ENCODE measurements at regions not wholly inside any gene's neighbourhood (a gene's known extent, or its start where the extent isn't known, plus 50 kb on each side); places are given as distances from the start of the nearest gene placed in this dataset.

DNA sequence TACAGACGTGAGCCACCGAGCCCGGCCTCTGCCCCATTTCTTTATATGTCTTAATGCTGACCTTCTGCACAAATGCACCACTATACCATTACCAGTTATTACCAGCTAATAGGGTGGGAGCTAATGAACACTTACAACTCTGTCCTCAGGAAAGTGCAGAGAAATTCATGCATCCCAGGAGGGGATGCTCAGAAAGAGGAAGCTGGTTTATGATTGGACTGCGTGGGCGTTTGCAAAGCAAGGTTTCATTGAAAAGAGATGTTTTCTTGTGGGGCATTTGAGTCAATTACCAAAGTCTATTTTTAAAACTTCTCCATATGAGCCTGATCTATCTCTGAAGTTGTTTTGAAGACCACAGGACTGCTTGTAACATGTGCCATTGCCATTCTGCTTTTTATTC, 417.7 kb upstream of the CELF2 start:
- no peak for FAIRE-seq
- H3K27ac ChIP-seq (ENCODE audit: low read depth, low read length): no peak overlapping the region
- H3K36me3 ChIP-seq (ENCODE audit: insufficient read depth, low read length): no peaks in the 10 kb centered on the region
- Mint-ChIP-seq H3K36me3 (ENCODE audit: low read depth, unreplicated experiment) (no peaks in the 10 kb centered on the region), H3K4me1 (ENCODE audit: low read depth, unreplicated experiment) (peaks cover 4% of the 10 kb centered on the region), H3K4me3 (ENCODE audit: unreplicated experiment) (no peak overlapping the region), H3K9me3 (ENCODE audit: unreplicated experiment) (peaks cover 2% of the 10 kb centered on the region), H3K27me3 (ENCODE audit: low read depth, unreplicated experiment) (peaks cover 4% of the 10 kb centered on the region), H3K27ac (ENCODE audit: unreplicated experiment) (no peak overlapping the region)
- TF ChIP-seq EZH2 (IDR thresholded peaks at IDR 0.05; ENCODE audit: insufficient read depth, low read length): no peak
- TF ChIP-seq, protein P1, sequence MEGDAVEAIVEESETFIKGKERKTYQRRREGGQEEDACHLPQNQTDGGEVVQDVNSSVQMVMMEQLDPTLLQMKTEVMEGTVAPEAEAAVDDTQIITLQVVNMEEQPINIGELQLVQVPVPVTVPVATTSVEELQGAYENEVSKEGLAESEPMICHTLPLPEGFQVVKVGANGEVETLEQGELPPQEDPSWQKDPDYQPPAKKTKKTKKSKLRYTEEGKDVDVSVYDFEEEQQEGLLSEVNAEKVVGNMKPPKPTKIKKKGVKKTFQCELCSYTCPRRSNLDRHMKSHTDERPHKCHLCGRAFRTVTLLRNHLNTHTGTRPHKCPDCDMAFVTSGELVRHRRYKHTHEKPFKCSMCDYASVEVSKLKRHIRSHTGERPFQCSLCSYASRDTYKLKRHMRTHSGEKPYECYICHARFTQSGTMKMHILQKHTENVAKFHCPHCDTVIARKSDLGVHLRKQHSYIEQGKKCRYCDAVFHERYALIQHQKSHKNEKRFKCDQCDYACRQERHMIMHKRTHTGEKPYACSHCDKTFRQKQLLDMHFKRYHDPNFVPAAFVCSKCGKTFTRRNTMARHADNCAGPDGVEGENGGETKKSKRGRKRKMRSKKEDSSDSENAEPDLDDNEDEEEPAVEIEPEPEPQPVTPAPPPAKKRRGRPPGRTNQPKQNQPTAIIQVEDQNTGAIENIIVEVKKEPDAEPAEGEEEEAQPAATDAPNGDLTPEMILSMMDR (IDR thresholded peaks at IDR 0.05; ENCODE audit: insufficient read depth, low read depth, low read length): no peak
- no peak overlapping the region for H3K9ac ChIP-seq (ENCODE audit: low read length)
- no peak overlapping the region for H3K4me3 ChIP-seq (ENCODE audit: insufficient read depth, low read depth, low read length)
- no peak overlapping the region for H3K4me2 ChIP-seq (ENCODE audit: low read length)
- H3K27me3 ChIP-seq (ENCODE audit: insufficient read depth, low read length): peaks cover 4% of the 10 kb centered on the region
- no peaks in the 10 kb centered on the region for H3K9me3 ChIP-seq (ENCODE audit: insufficient read depth, low read depth, low read length)
- H3K79me2 ChIP-seq (ENCODE audit: insufficient read depth, low read length): no peaks in the 10 kb centered on the region
- no peak for DNase-seq (ENCODE audit: low read depth)
- no peaks in the 10 kb centered on the region for H4K20me1 ChIP-seq (ENCODE audit: insufficient read depth, low read length)
- no peak overlapping the region for H2AFZ ChIP-seq (ENCODE audit: low read depth, low read length)
- no peaks in the 10 kb centered on the region for H3K4me1 ChIP-seq (ENCODE audit: insufficient read depth, low read length)

DNA sequence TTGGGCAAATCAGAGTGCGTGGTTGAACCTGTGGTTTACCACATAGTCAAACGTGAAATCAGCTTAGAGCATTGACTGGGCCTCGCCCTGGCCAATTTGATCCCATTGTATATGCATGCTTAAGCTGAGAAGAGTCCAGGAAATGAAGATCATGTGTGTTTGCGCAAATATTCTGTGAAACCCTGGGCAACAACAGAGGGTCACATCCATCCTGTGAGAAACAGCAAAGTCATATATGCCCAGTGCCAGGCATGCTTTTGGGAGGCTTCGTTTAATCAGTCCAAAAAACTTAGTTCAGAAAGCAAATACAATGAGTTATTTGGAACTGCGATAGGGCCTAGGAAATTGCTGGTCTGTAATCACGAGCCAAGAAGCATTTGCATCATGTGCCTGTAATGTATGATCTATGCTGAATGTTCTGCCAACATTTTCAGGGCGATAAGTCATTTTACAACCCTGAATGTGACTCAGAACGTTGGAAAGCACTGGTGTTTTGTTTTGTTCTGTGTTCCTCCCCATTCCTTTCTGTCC, 412.1 kb upstream of the CELF2 start:
- Histone ChIP-seq H3K4me2 (ENCODE audit: low read length) (peak overlapping the region; percentile 32), H3K9me3 (ENCODE audit: insufficient read depth, low read depth, low read length) (no peaks in the 10 kb centered on the region), H3K79me2 (ENCODE audit: insufficient read depth, low read length) (no peaks in the 10 kb centered on the region), H3K27ac (ENCODE audit: low read depth, low read length) (peak overlapping the region; percentile 66), H3K4me3 (ENCODE audit: insufficient read depth, low read depth, low read length) (no peak overlapping the region), H3K27me3 (ENCODE audit: insufficient read depth, low read length) (no peaks in the 10 kb centered on the region), H3K4me1 (ENCODE audit: insufficient read depth, low read length) (peaks cover 6% of the 10 kb centered on the region), H3K36me3 (ENCODE audit: insufficient read depth, low read length) (no peaks in the 10 kb centered on the region), H4K20me1 (ENCODE audit: insufficient read depth, low read length) (no peaks in the 10 kb centered on the region), H3K9ac (ENCODE audit: low read length) (peak overlapping the region; percentile 41), H2AFZ (ENCODE audit: low read depth, low read length) (peak overlapping the region; percentile 33)
- Mint-ChIP-seq H3K36me3 (ENCODE audit: low read depth, unreplicated experiment) (no peaks in the 10 kb centered on the region), H3K4me1 (ENCODE audit: low read depth, unreplicated experiment) (no peaks in the 10 kb centered on the region), H3K27me3 (ENCODE audit: low read depth, unreplicated experiment) (peaks cover 4% of the 10 kb centered on the region), H3K4me3 (ENCODE audit: unreplicated experiment) (no peak overlapping the region), H3K9me3 (ENCODE audit: unreplicated experiment) (no peaks in the 10 kb centered on the region), H3K27ac (ENCODE audit: unreplicated experiment) (no peak overlapping the region)
- TF ChIP-seq, protein P1 (IDR thresholded peaks at IDR 0.05; ENCODE audit: insufficient read depth, low read depth, low read length): no peak
- TF ChIP-seq EZH2 (IDR thresholded peaks at IDR 0.05; ENCODE audit: insufficient read depth, low read length): no peak
- peak; percentile 77 for FAIRE-seq
- DNase-seq (ENCODE audit: low read depth): peak; percentile 89

DNA sequence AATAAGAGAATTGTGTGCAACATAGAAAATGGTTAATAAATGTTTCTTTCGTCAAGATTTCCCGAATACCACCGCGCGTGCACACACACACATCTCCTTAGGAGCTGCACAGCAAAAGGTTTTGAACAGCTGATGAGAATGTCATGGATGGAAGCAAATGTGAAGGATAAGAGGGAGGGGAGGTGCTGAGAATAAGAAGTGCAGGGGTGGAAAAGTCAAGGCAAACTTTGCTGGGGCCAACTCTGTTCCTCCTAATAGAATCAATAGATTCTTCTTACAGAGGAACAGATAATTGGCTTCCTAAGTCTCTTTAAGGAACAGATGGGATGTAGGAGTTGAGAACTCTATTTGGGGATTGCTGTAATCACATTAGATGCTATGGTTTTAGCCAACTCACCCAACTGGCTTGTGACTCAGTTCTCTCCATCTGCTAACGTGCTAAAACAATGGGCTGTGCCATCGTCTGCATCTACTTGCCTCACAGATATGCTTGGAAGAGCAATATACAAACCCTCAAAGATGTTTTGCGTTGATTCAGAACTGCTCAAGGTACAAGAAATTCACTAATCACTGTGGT, 408.2 kb upstream of the CELF2 start:
- Mint-ChIP-seq H3K4me3 (ENCODE audit: unreplicated experiment) (no peak overlapping the region), H3K4me1 (ENCODE audit: low read depth, unreplicated experiment) (peaks cover 2% of the 10 kb centered on the region), H3K27me3 (ENCODE audit: low read depth, unreplicated experiment) (peaks cover 4% of the 10 kb centered on the region), H3K27ac (ENCODE audit: unreplicated experiment) (no peak overlapping the region), H3K9me3 (ENCODE audit: unreplicated experiment) (no peaks in the 10 kb centered on the region), H3K36me3 (ENCODE audit: low read depth, unreplicated experiment) (no peaks in the 10 kb centered on the region)
- no peaks in the 10 kb centered on the region for H3K27me3 ChIP-seq (ENCODE audit: insufficient read depth, low read length)
- H3K4me3 ChIP-seq (ENCODE audit: insufficient read depth, low read depth, low read length): no peak overlapping the region
- H3K36me3 ChIP-seq (ENCODE audit: insufficient read depth, low read length): no peaks in the 10 kb centered on the region
- FAIRE-seq (no peak), DNase-seq (ENCODE audit: low read depth) (no peak)
- peaks cover 6% of the 10 kb centered on the region for H3K4me1 ChIP-seq (ENCODE audit: insufficient read depth, low read length)
- H3K79me2 ChIP-seq (ENCODE audit: insufficient read depth, low read length): no peaks in the 10 kb centered on the region
- no peak overlapping the region for H3K4me2 ChIP-seq (ENCODE audit: low read length)
- no peak overlapping the region for H3K27ac ChIP-seq (ENCODE audit: low read depth, low read length)
- TF ChIP-seq EZH2 (IDR thresholded peaks at IDR 0.05; ENCODE audit: insufficient read depth, low read length): no peak
- TF ChIP-seq, protein P1 (IDR thresholded peaks at IDR 0.05; ENCODE audit: insufficient read depth, low read depth, low read length): no peak
- no peak overlapping the region for H3K9ac ChIP-seq (ENCODE audit: low read length)
- no peaks in the 10 kb centered on the region for H4K20me1 ChIP-seq (ENCODE audit: insufficient read depth, low read length)
- H3K9me3 ChIP-seq (ENCODE audit: insufficient read depth, low read depth, low read length): no peaks in the 10 kb centered on the region
- no peak overlapping the region for H2AFZ ChIP-seq (ENCODE audit: low read depth, low read length)
